ENCODE measurements at regions not wholly inside any gene's neighbourhood (a gene's known extent, or its start where the extent isn't known, plus 50 kb on each side); places are given as distances from the start of the nearest gene placed in this dataset.

DNA sequence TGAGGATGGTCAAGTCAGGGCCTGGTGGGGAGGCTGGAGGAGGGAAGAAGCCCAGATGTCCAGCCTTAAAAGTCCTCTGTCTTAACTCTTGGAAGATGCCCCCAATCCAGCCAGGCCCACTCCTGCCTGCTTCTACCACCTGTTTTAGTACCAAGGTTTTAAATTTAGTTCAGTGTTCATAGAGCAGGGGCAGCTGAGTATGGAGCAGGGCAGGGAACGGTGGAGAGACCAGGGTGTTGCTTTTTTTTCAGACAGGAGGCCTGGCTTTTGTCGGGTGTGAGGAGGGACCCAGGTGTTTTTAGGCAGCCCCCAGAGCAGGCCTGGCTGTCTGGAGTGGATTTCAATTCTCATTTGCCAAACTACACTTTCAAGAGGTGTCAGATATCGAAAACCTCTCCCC is 278.8 kb downstream of the CDC5L start:
- peaks cover 69% of the 10 kb centered on the region for H3K4me1 ChIP-seq (ENCODE audit: insufficient read depth)
- no peak for DNase-seq
- peaks cover 18% of the 10 kb centered on the region for H3F3A ChIP-seq (ENCODE audit: insufficient read depth)
- H3K79me2 ChIP-seq (ENCODE audit: insufficient read depth): no peaks in the 10 kb centered on the region
- no peaks in the 10 kb centered on the region for H3K9me2 ChIP-seq (ENCODE audit: insufficient read depth)
- H3K36me3 ChIP-seq (ENCODE audit: low read depth): no peaks in the 10 kb centered on the region
- H3K27me3 ChIP-seq (replicated peaks; ENCODE audit: insufficient read depth): no peaks in the 10 kb centered on the region
- TF ChIP-seq EZH2phosphoT487 (IDR thresholded peaks at IDR 0.05; ENCODE audit: insufficient read depth, low read depth) (no peak), EZH2 (IDR thresholded peaks at IDR 0.05; ENCODE audit: insufficient read depth, poor library complexity, severe bottlenecking) (no peak)
- peak overlapping the region; percentile 3; the same call in 1 of the 2 replicates for H3K9ac ChIP-seq
- 94 to 97% methylated on average over 3 of the region's 3 CpGs for WGBS, 2 experiments (ENCODE audit: low coverage in 1 of 2, low lambda C conversion rate in 2 of 2, missing lambda C conversion rate in 2 of 2)
- H2AFZ ChIP-seq: no peak overlapping the region
- H3K9me3 ChIP-seq (ENCODE audit: low read depth): no peaks in the 10 kb centered on the region
- no peaks in the 10 kb centered on the region for H4K20me1 ChIP-seq (ENCODE audit: insufficient read depth)
- in situ Hi-C loops (cut with MboI): no loop called here
- H3K4me2 ChIP-seq (ENCODE audit: unreplicated experiment): no peak overlapping the region
- H3K27ac ChIP-seq: peak overlapping the region; percentile 66
- H3K4me3 ChIP-seq: no peak overlapping the region

DNA sequence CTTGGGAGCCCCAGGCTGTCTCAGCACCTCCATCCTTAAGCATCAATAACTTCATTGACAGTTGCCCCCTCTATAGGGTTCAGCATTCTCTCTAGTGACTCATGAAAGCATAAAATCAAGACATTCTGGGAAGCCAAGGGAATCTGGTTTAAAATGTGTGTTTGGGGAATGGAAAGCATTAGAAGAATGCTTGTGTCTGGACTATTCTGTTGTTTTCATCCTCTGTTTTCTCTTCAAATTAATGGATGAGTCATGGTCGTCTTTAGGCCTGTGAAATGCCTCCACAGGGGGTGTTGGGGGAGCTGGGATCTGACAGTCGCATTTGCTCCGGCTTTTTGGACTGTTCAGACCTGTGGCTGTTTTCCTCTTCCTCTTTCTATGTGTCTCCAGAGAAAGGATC is 279.7 kb downstream of the CDC5L start:
- H3K4me1 ChIP-seq (ENCODE audit: insufficient read depth): peaks cover 60% of the 10 kb centered on the region
- H4K20me1 ChIP-seq (ENCODE audit: insufficient read depth): no peaks in the 10 kb centered on the region
- H3K36me3 ChIP-seq (ENCODE audit: low read depth): no peaks in the 10 kb centered on the region
- no peak overlapping the region for H3K4me3 ChIP-seq
- H3K79me2 ChIP-seq (ENCODE audit: insufficient read depth): no peaks in the 10 kb centered on the region
- H3K9me3 ChIP-seq (ENCODE audit: low read depth): no peaks in the 10 kb centered on the region
- H3K4me2 ChIP-seq (ENCODE audit: unreplicated experiment): peak overlapping the region; percentile 69
- no peak overlapping the region for H2AFZ ChIP-seq
- H3F3A ChIP-seq (ENCODE audit: insufficient read depth): peaks cover 12% of the 10 kb centered on the region
- peak overlapping the region; percentile 66 for H3K27ac ChIP-seq
- no peaks in the 10 kb centered on the region for H3K27me3 ChIP-seq (replicated peaks; ENCODE audit: insufficient read depth)
- H3K9me2 ChIP-seq (ENCODE audit: insufficient read depth): no peaks in the 10 kb centered on the region
- DNase-seq: peak; percentile 94
- WGBS, 2 experiments (ENCODE audit: low coverage in 1 of 2, low lambda C conversion rate in 2 of 2, missing lambda C conversion rate in 2 of 2): 0 to 4% methylated on average over 3 of the region's 3 CpGs
- TF ChIP-seq EZH2 (IDR thresholded peaks at IDR 0.05; ENCODE audit: insufficient read depth, poor library complexity, severe bottlenecking) (no peak), EZH2phosphoT487 (IDR thresholded peaks at IDR 0.05; ENCODE audit: insufficient read depth, low read depth) (0 out of 2 replicates have a peak, but pooled peaks have one; percentile 39)
- H3K9ac ChIP-seq: peak overlapping the region; percentile 37; the same call in 1 of the 2 replicates
- in situ Hi-C loops (cut with MboI): no loop called here

DNA sequence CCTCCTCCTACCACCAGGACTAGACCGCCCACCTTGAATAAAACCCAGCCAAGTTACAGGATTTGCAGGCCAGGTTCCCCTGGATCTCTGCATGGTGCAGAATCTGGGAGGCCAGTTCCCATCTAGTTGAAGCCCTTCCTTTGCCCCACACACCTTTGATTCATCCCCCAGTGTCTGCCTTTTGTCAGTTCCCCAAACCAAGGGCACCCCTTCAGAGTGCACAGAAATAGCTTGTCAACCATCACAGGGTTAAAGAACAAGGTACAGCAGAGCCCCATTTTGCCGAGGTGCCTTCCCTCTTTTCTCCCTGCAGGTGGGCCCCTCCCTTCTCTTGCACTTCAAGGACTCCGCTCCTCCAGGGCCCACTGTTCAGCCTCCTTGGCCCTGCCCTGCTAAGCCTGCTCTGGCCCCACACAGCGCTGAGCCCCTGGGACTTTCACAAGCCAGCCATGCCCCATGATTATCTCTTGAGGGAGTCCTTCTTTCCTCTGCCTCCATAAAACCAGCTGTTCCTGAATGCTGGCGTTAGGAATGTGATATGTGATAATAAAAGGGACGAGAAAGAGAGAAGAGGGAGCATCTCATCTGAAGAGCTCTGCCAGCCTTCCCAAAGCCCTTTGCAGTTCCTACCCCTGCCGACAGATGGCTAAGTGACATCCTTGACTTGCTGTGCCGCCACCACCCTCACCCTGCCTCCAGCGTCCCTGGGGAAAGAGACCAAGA is 280.3 kb downstream of the CDC5L start:
- in situ Hi-C loops (cut with MboI): no loop called here
- H3K9ac ChIP-seq: peak overlapping the region; percentile 37; the same call in 1 of the 2 replicates
- H3K27me3 ChIP-seq (replicated peaks; ENCODE audit: insufficient read depth): no peaks in the 10 kb centered on the region
- H2AFZ ChIP-seq: no peak overlapping the region
- H3K27ac ChIP-seq: peak overlapping the region; percentile 66
- no peaks in the 10 kb centered on the region for H4K20me1 ChIP-seq (ENCODE audit: insufficient read depth)
- peaks cover 54% of the 10 kb centered on the region for H3K4me1 ChIP-seq (ENCODE audit: insufficient read depth)
- no peak for TF ChIP-seq EZH2phosphoT487 (IDR thresholded peaks at IDR 0.05; ENCODE audit: insufficient read depth, low read depth)
- TF ChIP-seq EZH2 (IDR thresholded peaks at IDR 0.05; ENCODE audit: insufficient read depth, poor library complexity, severe bottlenecking): no peak
- no peaks in the 10 kb centered on the region for H3K9me3 ChIP-seq (ENCODE audit: low read depth)
- H3K9me2 ChIP-seq (ENCODE audit: insufficient read depth): no peaks in the 10 kb centered on the region
- H3K4me2 ChIP-seq (ENCODE audit: unreplicated experiment): peak overlapping the region; percentile 69
- no peaks in the 10 kb centered on the region for H3K36me3 ChIP-seq (ENCODE audit: low read depth)
- DNase-seq: no peak
- no peak overlapping the region for H3K4me3 ChIP-seq
- WGBS, 2 experiments (ENCODE audit: low coverage in 1 of 2, low lambda C conversion rate in 2 of 2, missing lambda C conversion rate in 2 of 2): 79 to 80% methylated on average over 9 of the region's 9 CpGs
- peaks cover 12% of the 10 kb centered on the region for H3F3A ChIP-seq (ENCODE audit: insufficient read depth)
- no peaks in the 10 kb centered on the region for H3K79me2 ChIP-seq (ENCODE audit: insufficient read depth)

DNA sequence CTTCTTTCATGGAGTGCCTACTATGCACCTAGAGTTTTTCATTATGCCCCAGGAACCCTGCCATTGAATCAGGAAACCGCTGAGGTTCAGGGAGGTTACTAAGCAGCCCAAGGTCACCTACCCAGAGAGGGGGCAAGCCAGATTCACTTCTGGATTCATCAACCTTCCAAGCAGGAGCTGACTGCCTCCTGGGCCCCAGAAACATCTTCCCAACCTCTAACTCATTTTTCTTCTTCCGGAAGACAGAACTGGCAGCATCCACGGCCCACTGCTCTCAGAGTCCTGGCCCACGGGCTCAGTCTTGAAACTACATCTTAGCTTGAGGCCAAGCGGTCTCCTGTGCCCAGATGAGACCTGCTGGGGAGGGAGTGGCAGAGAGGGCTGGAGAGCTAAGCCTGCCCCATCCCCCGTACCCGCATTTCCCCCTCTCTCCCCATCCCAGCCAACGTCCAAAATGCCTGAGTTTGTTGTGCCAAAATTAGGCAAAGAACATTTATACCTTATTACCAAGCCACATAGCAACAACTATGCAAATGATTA is 281.0 kb downstream of the CDC5L start:
- Histone ChIP-seq H2AFZ (no peak overlapping the region), H3K9ac (no peak overlapping the region), H3K4me3 (no peak overlapping the region), H4K20me1 (ENCODE audit: insufficient read depth) (no peaks in the 10 kb centered on the region), H3K27me3 (replicated peaks; ENCODE audit: insufficient read depth) (no peaks in the 10 kb centered on the region), H3K79me2 (ENCODE audit: insufficient read depth) (no peaks in the 10 kb centered on the region), H3K4me1 (ENCODE audit: insufficient read depth) (peaks cover 48% of the 10 kb centered on the region), H3K27ac (no peak overlapping the region), H3F3A (ENCODE audit: insufficient read depth) (peaks cover 12% of the 10 kb centered on the region), H3K36me3 (ENCODE audit: low read depth) (no peaks in the 10 kb centered on the region), H3K9me2 (ENCODE audit: insufficient read depth) (no peaks in the 10 kb centered on the region), H3K4me2 (ENCODE audit: unreplicated experiment) (no peak overlapping the region), H3K9me3 (ENCODE audit: low read depth) (no peaks in the 10 kb centered on the region)
- TF ChIP-seq EZH2phosphoT487 (IDR thresholded peaks at IDR 0.05; ENCODE audit: insufficient read depth, low read depth) (no peak), EZH2 (IDR thresholded peaks at IDR 0.05; ENCODE audit: insufficient read depth, poor library complexity, severe bottlenecking) (no peak)
- 89 to 92% methylated on average over 8 of the region's 8 CpGs for WGBS, 2 experiments (ENCODE audit: low coverage in 1 of 2, low lambda C conversion rate in 2 of 2, missing lambda C conversion rate in 2 of 2)
- in situ Hi-C loops (cut with MboI): no loop called here
- DNase-seq: no peak

All from GM23248 (cell line).